GM23248 (cell line): ENCODE measurements at regions not wholly inside any gene's neighbourhood (a gene's known extent, or its start where the extent isn't known, plus 50 kb on each side); places are given as distances from the start of the nearest gene placed in this dataset.

Experiments
- DNase-seq: peaks from one replicate; pipeline ENCODE4 v3.0.0-alpha.2; 2015
- H2AFZ ChIP-seq: fragments of 200-600 bp; sonication (generic); 2 replicates; pipeline ENCODE4 v1.6.1; 2016; ENCODE audit warnings: antibody characterized with exemption
- H3F3A ChIP-seq: fragments of 200-600 bp; sonication (generic); 2 replicates; pipeline ENCODE4 v1.6.1; 2016; ENCODE audit warnings: mild to moderate bottlenecking, antibody characterized with exemption, mixed run types; ENCODE audit not compliant: insufficient read depth
- H3K27ac ChIP-seq: fragments of 200-600 bp; sonication (generic); 2 replicates; pipeline ENCODE4 v1.5.1; 2016; ENCODE audit warnings: mild to moderate bottlenecking
- H3K27me3 ChIP-seq: fragments of 200-600 bp; sonication (generic); replicated peaks from 2 replicates; pipeline ENCODE4 v1.6.1; 2016; ENCODE audit warnings: mild to moderate bottlenecking; ENCODE audit not compliant: insufficient read depth
- H3K36me3 ChIP-seq: fragments of 200-600 bp; sonication (generic); 2 replicates; pipeline ENCODE4 v1.6.1; 2016; ENCODE audit warnings: low read depth, mild to moderate bottlenecking
- H3K4me1 ChIP-seq: fragments of 200-600 bp; sonication (generic); 2 replicates; pipeline ENCODE4 v1.6.1; 2016; ENCODE audit warnings: mild to moderate bottlenecking; ENCODE audit not compliant: insufficient read depth
- H3K4me2 ChIP-seq: fragments of 200-600 bp; sonication (generic); one replicate; pipeline ENCODE4 v1.6.1; 2016; ENCODE audit warnings: mild to moderate bottlenecking; ENCODE audit not compliant: unreplicated experiment
- H3K4me3 ChIP-seq: fragments of 200-600 bp; sonication (generic); 2 replicates; pipeline ENCODE4 v1.5.1; 2016; ENCODE audit warnings: mild to moderate bottlenecking
- H3K79me2 ChIP-seq: fragments of 200-600 bp; sonication (generic); 2 replicates; pipeline ENCODE4 v1.6.1; 2016; ENCODE audit warnings: mild to moderate bottlenecking; ENCODE audit not compliant: insufficient read depth
- H3K9ac ChIP-seq: fragments of 200-600 bp; sonication (generic); 2 replicates; pipeline ENCODE4 v1.6.1; 2016; ENCODE audit warnings: mild to moderate bottlenecking
- H3K9me2 ChIP-seq: fragments of 200-600 bp; sonication (generic); 2 replicates; pipeline ENCODE4 v1.6.1; 2016; ENCODE audit warnings: mixed run types, mild to moderate bottlenecking, moderate library complexity; ENCODE audit not compliant: insufficient read depth
- H3K9me3 ChIP-seq: fragments of 200-600 bp; sonication (generic); one replicate; pipeline ENCODE4 v1.6.1; 2017; ENCODE audit warnings: low read depth
- H4K20me1 ChIP-seq: fragments of 200-600 bp; sonication (generic); 2 replicates; pipeline ENCODE4 v1.6.0; 2016; ENCODE audit not compliant: insufficient read depth
- EZH2 ChIP-seq: fragments of 200-600 bp; sonication (generic); IDR thresholded peaks from 2 replicates; pipeline ENCODE4 v1.6.1; 2018; ENCODE audit warnings: antibody characterized with exemption, mild to moderate bottlenecking; ENCODE audit not compliant: insufficient read depth, poor library complexity, severe bottlenecking
- EZH2phosphoT487 ChIP-seq: fragments of 200-600 bp; sonication (generic); IDR thresholded peaks from 2 replicates; pipeline ENCODE4 v1.6.1; 2018; ENCODE audit warnings: antibody characterized with exemption, moderate library complexity, mild to moderate bottlenecking, low read depth; ENCODE audit not compliant: insufficient read depth
- WGBS, 2 experiments: methylation state at CpG; one replicate each; pipeline ENCODE4 v1.1.6; 2015 to 2017; ENCODE audit warnings: low lambda C conversion rate in 2 of 2, low coverage in 1 of 2; ENCODE audit errors: missing lambda C conversion rate in 2 of 2; 5-methylcytosine and 5-hydroxymethylcytosine counted together
- in situ Hi-C: fragments of 300-500 bp; cut with MboI; formaldehyde crosslinking; loops from 2 replicates; pipeline ENCODE4 v1.15.0; 2020

DNA sequence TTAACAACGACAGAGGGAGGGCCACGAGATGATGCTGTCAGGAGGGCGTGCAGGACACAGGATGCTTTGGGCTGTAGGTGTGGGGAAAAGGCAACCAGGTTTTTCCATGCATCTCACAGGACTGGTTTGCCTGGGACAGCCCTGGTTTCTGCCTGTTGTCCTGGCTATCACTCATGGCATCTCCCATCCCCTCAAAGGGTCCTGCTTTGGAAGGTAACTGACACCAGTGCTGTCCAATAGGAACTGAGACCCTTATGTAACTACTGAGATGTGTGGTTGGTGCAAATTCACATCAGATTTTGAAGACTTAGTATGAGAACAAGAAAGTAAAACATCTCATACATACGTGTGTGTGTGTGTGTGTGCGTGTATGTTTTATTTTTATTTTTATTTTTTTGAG is 144.2 kb downstream of the URI1 start:
- no peak overlapping the region for H3K27ac ChIP-seq
- H3K9ac ChIP-seq, result no peak overlapping the region
- 75% methylated on average over 5 of the region's 5 CpGs for WGBS, 2 experiments
- H3K4me2 ChIP-seq, result no peak overlapping the region
- no peak overlapping the region for H3K4me3 ChIP-seq
- peaks cover 7% of the 10 kb centered on the region; the same call in 1 of the 2 replicates for H3K27me3 ChIP-seq
- no peak for DNase-seq
- H4K20me1 ChIP-seq, result no peaks in the 10 kb centered on the region
- no peaks in the 10 kb centered on the region for H3F3A ChIP-seq
- in situ Hi-C loops, result no loop called here
- no peaks in the 10 kb centered on the region for H3K36me3 ChIP-seq
- no peaks in the 10 kb centered on the region for H3K79me2 ChIP-seq
- no peaks in the 10 kb centered on the region for H3K4me1 ChIP-seq
- H3K9me3 ChIP-seq, result no peaks in the 10 kb centered on the region
- TF ChIP-seq EZH2phosphoT487 (no peak), EZH2 (no peak)
- no peaks in the 10 kb centered on the region for H3K9me2 ChIP-seq
- no peak overlapping the region for H2AFZ ChIP-seq

DNA sequence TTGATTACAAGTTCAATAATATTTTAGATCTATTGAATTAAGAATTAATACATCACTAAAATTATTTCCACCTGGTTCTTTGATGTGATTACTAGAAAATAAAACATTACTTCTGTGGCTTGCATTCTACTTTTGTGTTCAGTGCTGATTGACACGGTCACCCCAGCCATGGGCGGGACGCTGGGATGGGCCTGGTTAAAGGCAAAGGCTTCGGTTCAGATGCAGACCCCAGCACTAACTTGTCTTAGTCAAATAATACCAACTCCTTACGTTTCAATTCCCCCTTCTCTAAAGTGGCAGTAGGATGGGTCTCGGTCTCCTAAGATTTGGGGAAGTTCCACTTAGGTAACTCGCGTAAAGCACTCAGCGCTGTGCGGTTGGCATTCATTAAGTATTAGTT is 144.9 kb downstream of the URI1 start:
- Histone ChIP-seq H3K79me2 (no peaks in the 10 kb centered on the region), H4K20me1 (no peaks in the 10 kb centered on the region), H3K9me3 (no peaks in the 10 kb centered on the region), H3K9me2 (no peaks in the 10 kb centered on the region), H3K4me3 (no peak overlapping the region), H3K36me3 (no peaks in the 10 kb centered on the region), H3K27me3 (peaks cover 7% of the 10 kb centered on the region; the same call in 1 of the 2 replicates), H3F3A (no peaks in the 10 kb centered on the region), H3K4me1 (no peaks in the 10 kb centered on the region), H2AFZ (no peak overlapping the region), H3K27ac (no peak overlapping the region), H3K4me2 (no peak overlapping the region), H3K9ac (no peak overlapping the region)
- in situ Hi-C loops, result no loop called here
- no peak for TF ChIP-seq EZH2phosphoT487
- TF ChIP-seq EZH2, result no peak
- WGBS, 2 experiments, result 79 to 83% methylated on average over 10 of the region's 10 CpGs
- DNase-seq, result no peak

DNA sequence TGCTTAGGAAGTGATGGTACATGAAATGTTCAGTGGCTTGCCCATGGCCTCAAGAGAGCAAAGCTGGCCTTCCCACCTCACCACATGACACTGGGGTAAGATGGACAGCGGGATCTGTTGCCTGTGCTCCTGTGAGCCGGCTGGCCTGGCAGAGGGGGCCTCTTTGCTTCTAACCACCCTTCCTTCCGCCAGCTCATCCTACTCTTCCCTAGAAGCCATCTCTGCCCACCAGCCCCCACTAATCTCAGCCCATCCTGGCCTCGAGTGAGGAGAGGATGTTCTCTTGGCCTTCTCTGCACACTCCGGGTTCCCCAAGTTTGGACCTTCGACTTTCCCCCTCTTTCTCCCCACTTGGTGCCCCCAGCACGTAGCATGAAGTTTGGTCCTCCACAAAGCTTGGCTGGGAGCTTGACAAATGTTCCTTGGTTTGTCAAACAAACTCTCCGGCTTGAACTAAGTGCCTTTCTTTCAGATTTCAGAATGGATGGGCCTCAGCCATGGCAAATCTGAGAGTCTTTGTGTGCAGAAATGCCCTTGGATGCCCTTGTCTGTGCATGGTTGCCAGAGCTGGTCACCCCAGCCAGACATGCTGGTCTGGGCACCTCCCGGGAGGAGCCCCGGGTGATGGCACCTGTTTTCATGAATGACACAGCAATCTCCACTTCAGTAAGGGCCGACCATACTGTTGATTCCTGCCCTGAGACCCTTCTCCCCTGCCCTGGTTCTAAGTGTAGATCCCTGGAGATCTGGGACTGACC is 145.5 kb downstream of the URI1 start:
- Histone ChIP-seq H3K27ac (no peak overlapping the region), H2AFZ (no peak overlapping the region), H3K9me2 (no peaks in the 10 kb centered on the region), H3K79me2 (no peaks in the 10 kb centered on the region), H3K4me1 (no peaks in the 10 kb centered on the region), H3K4me2 (no peak overlapping the region), H3K4me3 (no peak overlapping the region), H4K20me1 (no peaks in the 10 kb centered on the region), H3K36me3 (no peaks in the 10 kb centered on the region), H3F3A (no peaks in the 10 kb centered on the region), H3K9ac (no peak overlapping the region), H3K9me3 (no peaks in the 10 kb centered on the region), H3K27me3 (peaks cover 7% of the 10 kb centered on the region; the same call in 1 of the 2 replicates)
- WGBS, 2 experiments, result 47 to 51% methylated on average over 11 of the region's 11 CpGs
- in situ Hi-C loops, result no loop called here
- DNase-seq, result no peak
- no peak for TF ChIP-seq EZH2phosphoT487
- TF ChIP-seq EZH2, result no peak

GRCh38 chr19:30088567-30088966 is 146.5 kb downstream of the URI1 start:
- TF ChIP-seq EZH2phosphoT487, result no peak
- no peak for TF ChIP-seq EZH2
- Histone ChIP-seq H2AFZ (no peak overlapping the region), H3K9ac (no peak overlapping the region), H4K20me1 (no peaks in the 10 kb centered on the region), H3K9me3 (no peaks in the 10 kb centered on the region), H3K4me2 (no peak overlapping the region), H3K4me3 (no peak overlapping the region), H3F3A (no peaks in the 10 kb centered on the region), H3K27me3 (peaks cover 7% of the 10 kb centered on the region; the same call in 1 of the 2 replicates), H3K27ac (no peak overlapping the region), H3K4me1 (no peaks in the 10 kb centered on the region), H3K9me2 (no peaks in the 10 kb centered on the region), H3K79me2 (no peaks in the 10 kb centered on the region), H3K36me3 (no peaks in the 10 kb centered on the region)
- 42 to 43% methylated on average over 7 of the region's 7 CpGs for WGBS, 2 experiments
- in situ Hi-C loops, result no loop called here
- DNase-seq, result no peak
